Endothelial cell of umbilical vein (primary cell): ENCODE measurements at regions not wholly inside any gene's neighbourhood (a gene's known extent, or its start where the extent isn't known, plus 50 kb on each side); places are given as distances from the start of the nearest gene placed in this dataset.
"Not testable (repeated sequence)": the region's sequence is repeated elsewhere in the genome, so short reads cannot be mapped to it uniquely, and the experiment has no call there.

Experiments
- BruUV-seq: library from RNA; stranded (reverse); fragments of 400-500 nt; replicated peaks from 2 replicates; lab custom pipeline; 2021; lab: Mats Ljungman, UMichigan
- CTCF ChIA-PET: fragments of 300-600, 350-600 bp; sonication (Branson Sonifier 250); formaldehyde crosslinking; loops from one replicate; lab custom pipeline; 2021; ENCODE audit warnings: antibody characterized with exemption, inconsistent platforms; lab: Charles Lee
- POLR2A ChIA-PET: fragments of 300-600, 350-600 bp; sonication (Branson Sonifier 250); formaldehyde crosslinking; loops from one replicate; lab custom pipeline; 2021; ENCODE audit warnings: antibody characterized with exemption, inconsistent platforms; lab: Charles Lee
- DNase-seq: peaks from one replicate; pipeline ENCODE4 v3.0.0-alpha.2; 2011; ENCODE audit warnings: low read depth, low spot score
- FAIRE-seq: peaks from 2 replicates; lab custom pipeline; 2011; peaks lifted over from hg19 to GRCh38; lab: Jason Lieb, UNC
- H2AFZ ChIP-seq: 2 replicates; pipeline ENCODE4 v1.6.0; 2012; ENCODE audit warnings: low read depth, low read length, control low read depth, inconsistent platforms
- H3K27ac ChIP-seq: 2 replicates; pipeline ENCODE4 v1.5.1; 2011; ENCODE audit warnings: low read depth, mild to moderate bottlenecking, control low read depth, low read length, moderate library complexity; ENCODE audit not compliant: insufficient read depth
- H3K27me3 ChIP-seq, 2 experiments: 2 replicates each; pipeline versions ENCODE4 v1.6.0 to v1.6.1; 2011; ENCODE audit warnings: low read length in 2 of 2, mixed read lengths in 1 of 2; ENCODE audit not compliant: control insufficient read depth in 2 of 2, insufficient read depth in 2 of 2
- H3K36me3 ChIP-seq, 2 experiments: 2 replicates in 1 of 2; 3 replicates in 1 of 2; pipeline ENCODE4 v1.5.1; 2011; ENCODE audit warnings: low read length in 2 of 2, mild to moderate bottlenecking in 1 of 2, moderate library complexity in 1 of 2; ENCODE audit not compliant: control insufficient read depth in 2 of 2, insufficient read depth in 2 of 2; ENCODE audit errors: extremely low read depth in 1 of 2
- H3K4me1 ChIP-seq: 3 replicates; pipeline ENCODE4 v1.5.1; 2011; ENCODE audit warnings: mild to moderate bottlenecking, low read length; ENCODE audit not compliant: control insufficient read depth, insufficient read depth; ENCODE audit errors: extremely low read depth
- H3K4me2 ChIP-seq: 2 replicates; pipeline ENCODE4 v1.6.1; 2011; ENCODE audit warnings: low read length, control low read depth, mixed read lengths; ENCODE audit not compliant: insufficient read depth
- H3K4me3 ChIP-seq, 3 experiments: fragments of 200-600 bp in 1 of 3; sonication (generic), shearing (Covaris generic) in 1 of 3; replicated peaks in 1 of 3; 2 replicates each; pipeline ENCODE4 v1.5.1; 2011 to 2016; ENCODE audit warnings: control low read depth in 3 of 3, low read length in 3 of 3, mild to moderate bottlenecking in 2 of 3, inconsistent platforms in 1 of 3, low read depth in 1 of 3, moderate library complexity in 1 of 3; ENCODE audit not compliant: insufficient read depth in 1 of 3
- H3K79me2 ChIP-seq: 2 replicates; pipeline ENCODE4 v1.6.0; 2012; ENCODE audit warnings: low read length, inconsistent platforms; ENCODE audit not compliant: control insufficient read depth, insufficient read depth
- H3K9ac ChIP-seq: replicated peaks from 2 replicates; pipeline ENCODE3; 2011; ENCODE audit warnings: low read length, control low read depth; ENCODE audit not compliant: insufficient read depth; ENCODE audit errors: extremely low read depth
- H3K9me1 ChIP-seq: replicated peaks from 3 replicates; pipeline ENCODE4 v1.6.0; 2011; ENCODE audit warnings: mild to moderate bottlenecking, low read length; ENCODE audit not compliant: control insufficient read depth, insufficient read depth; ENCODE audit errors: extremely low read depth
- H3K9me3 ChIP-seq: replicated peaks from 2 replicates; pipeline ENCODE4 v1.5.1; 2012; ENCODE audit warnings: low read length, inconsistent platforms; ENCODE audit not compliant: control insufficient read depth, insufficient read depth
- H4K20me1 ChIP-seq: replicated peaks from 2 replicates; pipeline ENCODE3; 2011; ENCODE audit warnings: mild to moderate bottlenecking, low read length; ENCODE audit not compliant: control insufficient read depth, insufficient read depth; ENCODE audit errors: extremely low read depth
- CTCF ChIP-seq, 2 donors: IDR thresholded peaks; 1 replicate in 1 of 2; 2 replicates in 1 of 2; pipeline ENCODE4 v1.5.1; 2011; ENCODE audit warnings: low read length in 2 of 2, mild to moderate bottlenecking in 2 of 2, moderate library complexity in 2 of 2, control low read depth in 1 of 2, inconsistent platforms in 1 of 2, low read depth in 1 of 2; ENCODE audit not compliant: insufficient read depth in 1 of 2; ENCODE audit errors: extremely low read depth in 1 of 2
- EZH2 ChIP-seq: IDR thresholded peaks from 2 replicates; pipeline ENCODE4 v1.6.1; 2012; ENCODE audit warnings: borderline replicate concordance, low read depth, mild to moderate bottlenecking, moderate library complexity, low read length, inconsistent platforms; ENCODE audit not compliant: severe bottlenecking
- FOS ChIP-seq: IDR thresholded peaks from 2 replicates; pipeline ENCODE4 v1.6.1; 2011; ENCODE audit warnings: mild to moderate bottlenecking, low read length, moderate library complexity, borderline replicate concordance; ENCODE audit not compliant: insufficient read depth
- GATA2 ChIP-seq: IDR thresholded peaks from 2 replicates; pipeline ENCODE4 v1.7.0; 2011; ENCODE audit warnings: low read depth, mild to moderate bottlenecking, moderate library complexity, mixed read lengths, low read length; ENCODE audit not compliant: insufficient read length, insufficient read depth
- JUN ChIP-seq: IDR thresholded peaks from 2 replicates; pipeline ENCODE4 v1.6.1; 2011; ENCODE audit warnings: borderline replicate concordance, low read depth; ENCODE audit not compliant: insufficient read length, insufficient read depth
- MYC ChIP-seq: IDR thresholded peaks from one replicate; pipeline ENCODE4 v1.6.1; 2011; ENCODE audit warnings: mild to moderate bottlenecking, low read depth, low read length
- POLR2A ChIP-seq: IDR thresholded peaks from 2 replicates; pipeline ENCODE4 v1.6.1; 2012; ENCODE audit warnings: low read depth, mild to moderate bottlenecking, control low read depth, low read length
- POLR2AphosphoS5 ChIP-seq: IDR thresholded peaks from 2 replicates; pipeline ENCODE4 v1.6.1; 2012; ENCODE audit warnings: low read depth, mild to moderate bottlenecking, control low read depth, low read length, moderate library complexity; ENCODE audit not compliant: insufficient read depth
- dilution Hi-C: fragments of 300-500 bp; cut with MboI; formaldehyde crosslinking; loops from one replicate; pipeline ENCODE4 v1.15.0; 2019; ENCODE audit warnings: low sequenced_read_pairs; ENCODE audit not compliant: extremely low pct_ligation_motif_present
- intact Hi-C: fragments of 100-400 bp; cut with micrococcal nuclease; formaldehyde crosslinking; loops from one replicate; pipeline ENCODE4 v1.10.0; 2022

- H3K27ac ChIP-seq, CTCF ChIA-PET, H3K79me2 ChIP-seq, FAIRE-seq, H3K9me3 ChIP-seq, H3K4me3 ChIP-seq, DNase-seq, H3K4me1 ChIP-seq, intact Hi-C loops, H3K36me3 ChIP-seq, H3K9ac ChIP-seq, H3K4me2 ChIP-seq, H3K9me1 ChIP-seq, BruUV-seq, H2AFZ ChIP-seq, dilution Hi-C loops, POLR2A ChIA-PET, H4K20me1 ChIP-seq: not testable (repeated sequence)
- peaks cover 4 to 23% of the 10 kb centered on the region in 2 experiments for H3K27me3 ChIP-seq
These were observed 68.3 kb upstream of the ALDH1B1 start for GRCh38 chr9:38324213-38324612.

GRCh38 chr9:38322937-38323336 lies 69.6 kb upstream of the ALDH1B1 start:
- H3K79me2 ChIP-seq = no peaks in the 10 kb centered on the region
- intact Hi-C loops (no loop called here), dilution Hi-C loops (no loop called here)

More at GRCh38 chr9:38322937-38323336, 69.6 kb upstream of the ALDH1B1 start:
- H2AFZ ChIP-seq = no peak overlapping the region
- TF ChIP-seq FOS (no peak), CTCF (IDR thresholded peaks at IDR 0.05; ENCODE audit: extremely low read depth in 1 of 2, insufficient read depth in 1 of 2, low read depth in 1 of 2, low read length in 2 of 2) (no peak), POLR2AphosphoS5 (no peak), GATA2 (no peak), EZH2 (no peak), JUN (no peak), MYC (no peak), POLR2A (no peak)
- H3K4me3 ChIP-seq = no peak overlapping the region
- no TSS peak for BruUV-seq
- H3K9me3 ChIP-seq = no peaks in the 10 kb centered on the region
- no peak overlapping the region for H3K4me2 ChIP-seq
- POLR2A ChIA-PET = no interaction called here
- H3K4me1 ChIP-seq = no peaks in the 10 kb centered on the region
- no peaks in the 10 kb centered on the region for H4K20me1 ChIP-seq
- H3K9me1 ChIP-seq = no peaks in the 10 kb centered on the region
- CTCF ChIA-PET = no interaction called here
- FAIRE-seq (no peak), DNase-seq (no peak)
- H3K27ac ChIP-seq = no peak overlapping the region
- H3K9ac ChIP-seq = no peak overlapping the region
- H3K27me3 ChIP-seq = peaks cover 4 to 19% of the 10 kb centered on the region in 2 experiments
- no peaks in the 10 kb centered on the region for H3K36me3 ChIP-seq
